Loucy (cell line): ENCODE measurements at regions not wholly inside any gene's neighbourhood (a gene's known extent, or its start where the extent isn't known, plus 50 kb on each side); places are given as distances from the start of the nearest gene placed in this dataset.

Experiments
- EZH2phosphoT487 ChIP-seq: fragments of 200-600 bp; IDR thresholded peaks from 2 replicates; pipeline ENCODE4 v1.6.1; 2018; ENCODE audit warnings: antibody characterized with exemption, mild to moderate bottlenecking, moderate library complexity, borderline replicate concordance
- TF ChIP-seq, protein P1 (sequence below): fragments of 200-600 bp; sonication (generic); conservative IDR thresholded peaks from 2 replicates; pipeline ENCODE4 v1.5.1; 2014; ENCODE audit warnings: mild to moderate bottlenecking, antibody characterized with exemption, low read length

DNA sequence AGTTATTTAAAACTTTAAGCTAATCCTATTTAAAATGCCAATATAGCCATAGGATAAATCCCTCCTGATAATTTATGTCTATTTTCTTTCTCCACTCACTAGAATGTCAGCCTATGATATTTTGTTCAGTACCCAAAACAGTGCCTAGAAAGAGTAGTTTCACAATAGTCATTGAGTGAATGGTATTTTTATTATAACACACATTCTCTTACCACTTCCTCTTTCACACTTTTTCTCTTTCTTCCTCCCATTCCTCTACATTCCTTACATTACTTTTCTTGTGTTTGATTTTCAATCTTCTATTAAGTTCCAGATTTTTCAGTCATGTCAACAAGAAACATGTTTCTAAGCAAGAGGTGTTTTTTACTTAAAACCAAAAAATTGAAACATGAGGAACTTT, 327.6 kb upstream of the UBE2E3 start:
- TF ChIP-seq, protein P1, sequence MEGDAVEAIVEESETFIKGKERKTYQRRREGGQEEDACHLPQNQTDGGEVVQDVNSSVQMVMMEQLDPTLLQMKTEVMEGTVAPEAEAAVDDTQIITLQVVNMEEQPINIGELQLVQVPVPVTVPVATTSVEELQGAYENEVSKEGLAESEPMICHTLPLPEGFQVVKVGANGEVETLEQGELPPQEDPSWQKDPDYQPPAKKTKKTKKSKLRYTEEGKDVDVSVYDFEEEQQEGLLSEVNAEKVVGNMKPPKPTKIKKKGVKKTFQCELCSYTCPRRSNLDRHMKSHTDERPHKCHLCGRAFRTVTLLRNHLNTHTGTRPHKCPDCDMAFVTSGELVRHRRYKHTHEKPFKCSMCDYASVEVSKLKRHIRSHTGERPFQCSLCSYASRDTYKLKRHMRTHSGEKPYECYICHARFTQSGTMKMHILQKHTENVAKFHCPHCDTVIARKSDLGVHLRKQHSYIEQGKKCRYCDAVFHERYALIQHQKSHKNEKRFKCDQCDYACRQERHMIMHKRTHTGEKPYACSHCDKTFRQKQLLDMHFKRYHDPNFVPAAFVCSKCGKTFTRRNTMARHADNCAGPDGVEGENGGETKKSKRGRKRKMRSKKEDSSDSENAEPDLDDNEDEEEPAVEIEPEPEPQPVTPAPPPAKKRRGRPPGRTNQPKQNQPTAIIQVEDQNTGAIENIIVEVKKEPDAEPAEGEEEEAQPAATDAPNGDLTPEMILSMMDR = no peak
- no peak for TF ChIP-seq EZH2phosphoT487
